ENCODE measurements at regions not wholly inside any gene's neighbourhood (a gene's known extent, or its start where the extent isn't known, plus 50 kb on each side); places are given as distances from the start of the nearest gene placed in this dataset.

- Histone ChIP-seq H3K36me3 (replicated peaks; ENCODE audit: control insufficient read depth, insufficient read depth, low read length) (no peaks in the 10 kb centered on the region), H3K27me3 (ENCODE audit: control insufficient read depth, insufficient read depth, low read length) (no peaks in the 10 kb centered on the region), H3K4me3 (ENCODE audit: insufficient read depth, low read depth, low read length) (no peak overlapping the region)
- DNase-seq = no peak
Observed at GRCh38 chr6:126747728-126748540, 370.5 kb upstream of the RSPO3 start.

DNA sequence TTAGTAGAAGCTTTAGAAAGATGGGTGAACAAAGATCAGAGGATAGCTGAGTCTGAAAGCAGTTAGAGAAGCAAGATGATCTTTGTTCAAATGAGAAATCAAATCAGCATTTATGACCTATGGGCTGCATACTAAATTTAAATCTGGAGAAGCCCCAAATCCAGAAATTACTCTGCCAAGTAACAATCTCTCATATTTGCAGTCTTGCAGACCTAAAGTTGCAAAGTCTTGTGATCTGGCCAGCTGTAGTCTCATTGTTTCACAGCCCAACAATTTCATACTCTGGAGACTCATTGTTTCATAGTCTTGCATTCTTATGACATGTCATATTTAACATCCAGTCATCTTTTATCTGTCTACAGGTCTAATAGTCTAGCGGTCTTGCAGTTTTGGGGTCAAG is 364.9 kb upstream of the RSPO3 start:
- no peak for DNase-seq
- Histone ChIP-seq H3K27me3 (ENCODE audit: control insufficient read depth, insufficient read depth, low read length) (no peaks in the 10 kb centered on the region), H3K36me3 (replicated peaks; ENCODE audit: control insufficient read depth, insufficient read depth, low read length) (no peaks in the 10 kb centered on the region), H3K4me3 (ENCODE audit: insufficient read depth, low read depth, low read length) (no peak overlapping the region)

DNA sequence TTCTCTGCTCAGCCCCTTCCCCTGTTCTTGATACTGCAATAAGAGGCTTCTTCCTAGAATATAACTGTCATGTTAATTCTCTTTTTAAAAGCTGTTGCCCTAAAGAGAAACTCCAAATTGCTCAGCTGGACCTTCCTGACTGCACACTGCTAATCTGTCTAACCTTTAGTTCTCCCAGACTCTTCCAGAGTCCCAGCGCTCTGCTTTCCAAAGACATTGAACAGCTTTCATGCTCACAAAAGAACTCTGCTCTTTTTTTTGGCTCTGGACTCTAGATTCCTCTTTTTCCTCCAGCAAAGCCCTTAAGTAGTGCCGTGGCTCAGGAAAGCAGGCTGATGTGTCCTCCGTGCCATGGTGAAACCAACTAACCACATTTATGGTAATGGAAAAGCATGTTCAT is 356.6 kb upstream of the RSPO3 start:
- no peak for DNase-seq
- H3K4me3 ChIP-seq (ENCODE audit: insufficient read depth, low read depth, low read length) = no peak overlapping the region
- no peaks in the 10 kb centered on the region for H3K36me3 ChIP-seq (replicated peaks; ENCODE audit: control insufficient read depth, insufficient read depth, low read length)
- no peaks in the 10 kb centered on the region for H3K27me3 ChIP-seq (ENCODE audit: control insufficient read depth, insufficient read depth, low read length)

GRCh38 chr6:126764104-126764503 is 354.4 kb upstream of the RSPO3 start:
- Histone ChIP-seq H3K4me3 (ENCODE audit: insufficient read depth, low read depth, low read length) (no peak overlapping the region), H3K36me3 (replicated peaks; ENCODE audit: control insufficient read depth, insufficient read depth, low read length) (no peaks in the 10 kb centered on the region), H3K27me3 (ENCODE audit: control insufficient read depth, insufficient read depth, low read length) (no peaks in the 10 kb centered on the region)
- no peak for DNase-seq

- Histone ChIP-seq H3K27me3 (ENCODE audit: control insufficient read depth, insufficient read depth, low read length) (no peaks in the 10 kb centered on the region), H3K36me3 (replicated peaks; ENCODE audit: control insufficient read depth, insufficient read depth, low read length) (no peaks in the 10 kb centered on the region), H3K4me3 (ENCODE audit: insufficient read depth, low read depth, low read length) (no peak overlapping the region)
- no peak for DNase-seq
Observed at GRCh38 chr6:126764671-126765070, 353.8 kb upstream of the RSPO3 start.

DNA sequence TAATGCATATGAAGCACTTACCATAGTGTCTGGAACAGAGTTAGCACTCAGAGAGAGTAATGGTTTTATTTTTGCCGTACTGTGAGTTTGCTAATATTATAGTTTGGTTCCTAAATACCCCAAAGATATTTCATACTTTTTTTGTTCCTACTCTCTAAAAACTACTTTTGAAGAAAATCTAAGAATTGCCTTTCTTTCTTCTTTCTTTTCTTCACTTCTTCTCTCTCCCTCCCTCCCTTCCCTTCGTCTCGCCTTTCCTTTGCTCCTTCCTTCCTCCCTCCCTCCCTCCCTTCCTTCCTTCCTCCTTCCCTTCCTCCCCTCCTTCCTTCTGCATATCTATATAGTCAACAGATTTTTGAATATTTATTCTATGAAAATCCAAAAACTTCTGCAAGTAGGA is 351.7 kb upstream of the RSPO3 start:
- Histone ChIP-seq H3K36me3 (replicated peaks; ENCODE audit: control insufficient read depth, insufficient read depth, low read length) (no peaks in the 10 kb centered on the region), H3K4me3 (ENCODE audit: insufficient read depth, low read depth, low read length) (no peak overlapping the region), H3K27me3 (ENCODE audit: control insufficient read depth, insufficient read depth, low read length) (no peaks in the 10 kb centered on the region)
- no peak for DNase-seq

GRCh38 chr6:126767711-126768110 is 350.8 kb upstream of the RSPO3 start:
- Histone ChIP-seq H3K4me3 (ENCODE audit: insufficient read depth, low read depth, low read length) (no peak overlapping the region), H3K27me3 (ENCODE audit: control insufficient read depth, insufficient read depth, low read length) (no peaks in the 10 kb centered on the region), H3K36me3 (replicated peaks; ENCODE audit: control insufficient read depth, insufficient read depth, low read length) (no peaks in the 10 kb centered on the region)
- no peak for DNase-seq

- H3K36me3 ChIP-seq (replicated peaks; ENCODE audit: control insufficient read depth, insufficient read depth, low read length) = no peaks in the 10 kb centered on the region
- no peak for DNase-seq
Observed at GRCh38 chr6:126770176-126770575, 348.3 kb upstream of the RSPO3 start.

DNA sequence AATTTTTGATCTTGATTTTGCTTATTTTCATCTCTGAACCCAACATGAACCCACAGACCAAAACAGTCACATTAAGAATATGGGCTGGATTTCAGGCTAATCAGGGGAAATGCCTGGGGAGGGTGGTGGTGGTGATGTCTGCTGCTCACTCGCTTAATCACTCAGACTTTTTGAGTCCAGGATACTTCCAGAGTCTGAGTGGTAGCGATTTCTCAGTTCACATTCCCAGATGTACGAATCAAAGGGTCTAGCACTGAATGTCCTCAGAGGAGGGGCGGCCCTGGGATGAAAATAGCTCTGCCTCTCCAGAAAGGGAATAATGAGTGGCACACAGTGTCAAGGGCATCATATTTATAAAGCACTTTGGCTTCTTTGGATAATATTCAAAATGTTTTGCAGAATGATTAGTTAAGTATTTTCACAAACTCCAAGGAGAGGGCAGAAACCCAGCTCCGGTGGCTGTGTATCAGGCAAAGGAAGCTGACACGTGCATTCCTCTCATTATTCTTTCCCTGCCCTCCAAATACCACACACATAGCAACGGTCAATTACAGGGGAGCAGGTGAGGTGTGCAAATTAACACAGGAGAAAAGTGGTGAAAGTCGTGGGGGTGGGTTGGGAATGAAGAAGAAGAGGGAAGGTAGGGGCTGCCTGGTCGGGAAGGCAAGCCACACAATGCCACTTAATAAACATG is 345.2 kb upstream of the RSPO3 start:
- H3K4me3 ChIP-seq (ENCODE audit: insufficient read depth, low read depth, low read length) = no peak overlapping the region
- H3K36me3 ChIP-seq (replicated peaks; ENCODE audit: control insufficient read depth, insufficient read depth, low read length) = no peaks in the 10 kb centered on the region
- DNase-seq = no peak

More at GRCh38 chr6:126770176-126770575, 348.3 kb upstream of the RSPO3 start:
- no peaks in the 10 kb centered on the region for H3K27me3 ChIP-seq (ENCODE audit: control insufficient read depth, insufficient read depth, low read length)
- no peak overlapping the region for H3K4me3 ChIP-seq (ENCODE audit: insufficient read depth, low read depth, low read length)

DNA sequence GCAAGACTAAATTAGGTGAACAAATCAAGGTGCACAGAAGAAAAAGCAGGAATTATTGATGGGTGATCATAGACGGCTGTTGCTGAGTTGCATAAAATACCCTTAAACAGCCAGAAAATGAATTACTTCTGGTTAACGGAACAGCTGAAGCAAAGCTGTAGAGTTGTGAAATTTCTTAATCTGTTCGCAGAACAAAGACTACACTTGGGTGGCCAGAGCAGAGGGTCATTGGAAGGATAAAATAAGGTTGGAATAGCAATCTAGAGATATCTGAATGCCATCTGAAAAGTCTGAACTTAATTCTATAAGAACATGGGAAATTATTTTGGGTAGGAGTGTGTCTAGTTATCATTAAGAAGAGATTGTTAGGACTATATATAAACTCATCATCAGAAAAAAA is 339.1 kb upstream of the RSPO3 start:
- Histone ChIP-seq H3K4me3 (ENCODE audit: insufficient read depth, low read depth, low read length) (no peak overlapping the region), H3K27me3 (ENCODE audit: control insufficient read depth, insufficient read depth, low read length) (no peaks in the 10 kb centered on the region), H3K36me3 (replicated peaks; ENCODE audit: control insufficient read depth, insufficient read depth, low read length) (no peaks in the 10 kb centered on the region)
- no peak for DNase-seq

More for the DNA sequence above, 345.2 kb upstream of the RSPO3 start:
- no peaks in the 10 kb centered on the region for H3K27me3 ChIP-seq (ENCODE audit: control insufficient read depth, insufficient read depth, low read length)

DNA sequence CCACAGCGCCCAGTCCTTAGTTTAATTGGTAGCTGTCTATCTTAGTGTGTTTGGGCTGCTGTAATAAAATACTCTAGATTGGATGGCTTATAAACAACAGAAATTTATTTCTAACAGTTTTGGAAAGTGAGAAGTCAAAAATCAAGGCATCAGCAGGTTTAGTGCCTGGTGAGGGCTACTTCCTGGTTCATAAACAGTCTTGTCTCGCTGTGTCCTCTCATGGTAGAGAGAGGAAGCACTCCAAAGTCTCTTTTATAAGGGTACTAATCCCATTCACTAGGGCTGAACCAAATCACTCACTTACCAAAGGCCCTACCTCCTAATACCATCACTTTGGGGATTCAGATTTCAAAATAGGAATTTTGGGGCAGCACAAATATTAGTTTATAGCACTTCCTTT is 336.9 kb upstream of the RSPO3 start:
- DNase-seq = no peak
- Histone ChIP-seq H3K4me3 (ENCODE audit: insufficient read depth, low read depth, low read length) (no peak overlapping the region), H3K36me3 (replicated peaks; ENCODE audit: control insufficient read depth, insufficient read depth, low read length) (no peaks in the 10 kb centered on the region), H3K27me3 (ENCODE audit: control insufficient read depth, insufficient read depth, low read length) (no peaks in the 10 kb centered on the region)

GRCh38 chr6:126784161-126784790 is 334.2 kb upstream of the RSPO3 start:
- Histone ChIP-seq H3K27me3 (ENCODE audit: control insufficient read depth, insufficient read depth, low read length) (no peaks in the 10 kb centered on the region), H3K36me3 (replicated peaks; ENCODE audit: control insufficient read depth, insufficient read depth, low read length) (no peaks in the 10 kb centered on the region), H3K4me3 (ENCODE audit: insufficient read depth, low read depth, low read length) (no peak overlapping the region)
- no peak for DNase-seq

GRCh38 chr6:126786262-126786661 is 332.2 kb upstream of the RSPO3 start:
- Histone ChIP-seq H3K4me3 (ENCODE audit: insufficient read depth, low read depth, low read length) (no peak overlapping the region), H3K27me3 (ENCODE audit: control insufficient read depth, insufficient read depth, low read length) (no peaks in the 10 kb centered on the region), H3K36me3 (replicated peaks; ENCODE audit: control insufficient read depth, insufficient read depth, low read length) (no peaks in the 10 kb centered on the region)
- DNase-seq = no peak

DNA sequence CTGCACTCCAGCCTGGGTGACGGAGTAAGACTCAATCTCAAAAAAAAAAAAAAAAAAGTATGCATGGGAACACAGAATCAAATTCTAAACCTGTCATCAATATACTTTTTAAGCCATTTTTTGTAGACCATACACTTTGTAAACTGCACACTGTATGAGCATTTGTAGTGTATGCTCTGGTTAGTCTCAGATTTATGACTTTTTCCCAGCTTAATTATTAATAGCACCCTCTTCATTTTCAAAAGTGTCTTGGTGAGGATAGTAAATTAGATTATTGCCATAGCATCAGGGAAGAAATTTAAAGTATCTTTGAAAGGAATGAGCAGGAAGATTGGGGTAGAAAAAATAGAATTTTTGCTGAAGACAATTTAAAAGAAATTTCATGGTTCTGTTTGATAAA is 330.8 kb upstream of the RSPO3 start:
- no peak overlapping the region for H3K4me3 ChIP-seq (ENCODE audit: insufficient read depth, low read depth, low read length)
- H3K27me3 ChIP-seq (ENCODE audit: control insufficient read depth, insufficient read depth, low read length) = no peaks in the 10 kb centered on the region
- no peaks in the 10 kb centered on the region for H3K36me3 ChIP-seq (replicated peaks; ENCODE audit: control insufficient read depth, insufficient read depth, low read length)
- no peak for DNase-seq

GRCh38 chr6:126788861-126789365 is 329.6 kb upstream of the RSPO3 start:
- no peak for DNase-seq
- Histone ChIP-seq H3K4me3 (ENCODE audit: insufficient read depth, low read depth, low read length) (no peak overlapping the region), H3K36me3 (replicated peaks; ENCODE audit: control insufficient read depth, insufficient read depth, low read length) (no peaks in the 10 kb centered on the region), H3K27me3 (ENCODE audit: control insufficient read depth, insufficient read depth, low read length) (no peaks in the 10 kb centered on the region)

All from H7 (cell line).